Stimulated activated naive CD8-positive, alpha-beta T cell treated with anti-CD3 and anti-CD28 coated beads, Interleukin-15, Interleukin-2, amounts not matched to agents 100 ng/mL and 50 ng/mL, for 24 hours (primary cell): ENCODE measurements at regions not wholly inside any gene's neighbourhood (a gene's known extent, or its start where the extent isn't known, plus 50 kb on each side); places are given as distances from the start of the nearest gene placed in this dataset.
"Not testable (repeated sequence)": the region's sequence is repeated elsewhere in the genome, so short reads cannot be mapped to it uniquely, and the experiment has no call there.

Source experiments
- H3K27ac Mint-ChIP-seq: one replicate; pipeline ENCODE4 v1.8.0; 2021; ENCODE audit warnings: mild to moderate bottlenecking, mixed read lengths
- H3K27me3 Mint-ChIP-seq: one replicate; pipeline ENCODE4 v1.8.0; 2021; ENCODE audit warnings: mixed read lengths
- H3K36me3 Mint-ChIP-seq: one replicate; pipeline ENCODE4 v1.8.0; 2021; ENCODE audit warnings: low read depth, mixed read lengths
- H3K4me1 Mint-ChIP-seq: one replicate; pipeline ENCODE4 v1.8.0; 2021; ENCODE audit warnings: low read depth, mixed read lengths
- H3K4me3 Mint-ChIP-seq: one replicate; pipeline ENCODE4 v1.8.0; 2021; ENCODE audit warnings: mild to moderate bottlenecking, mixed read lengths
- H3K9me3 Mint-ChIP-seq: one replicate; pipeline ENCODE4 v1.8.0; 2021; ENCODE audit warnings: mixed read lengths

DNA sequence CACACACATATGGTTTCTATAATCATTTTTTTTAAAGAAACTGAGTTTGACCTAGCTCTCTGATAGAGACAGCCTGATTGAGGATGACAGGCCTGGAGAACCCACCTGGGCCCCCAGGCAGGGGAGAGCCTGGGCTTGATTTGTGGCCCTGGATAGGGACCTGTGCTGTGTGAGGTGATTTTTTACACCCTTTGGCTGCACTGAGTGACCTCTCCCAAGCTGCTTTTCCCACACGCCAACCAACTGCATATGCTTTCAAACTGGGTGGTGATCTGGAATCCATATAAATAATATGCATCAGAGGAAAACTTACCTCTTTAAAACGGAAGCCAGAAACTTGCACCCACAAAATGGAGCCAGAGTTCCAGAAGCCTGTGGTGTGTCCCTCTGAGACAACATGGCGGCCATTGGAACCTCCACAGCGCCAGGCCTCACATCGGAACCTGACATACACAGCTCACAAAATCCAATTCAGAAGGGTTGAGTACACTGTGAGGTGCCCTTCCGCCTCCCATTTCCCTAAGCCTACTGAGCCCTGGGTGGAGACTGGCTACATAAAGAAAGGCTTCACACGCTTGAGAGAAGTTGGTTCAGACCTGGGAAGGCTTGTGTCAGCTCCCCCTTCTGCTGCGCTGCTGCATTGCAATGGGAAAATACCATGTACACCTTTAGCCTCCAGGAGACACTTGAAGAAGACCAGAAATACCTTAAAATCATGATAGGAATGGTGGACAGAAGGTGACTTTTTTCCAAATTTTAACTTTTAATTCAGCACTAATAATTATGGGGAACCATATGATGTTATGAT, 160.7 kb downstream of the HHIPL2 start:
- no peak overlapping the region for H3K27ac Mint-ChIP-seq
- peaks cover 6% of the 10 kb centered on the region for H3K9me3 Mint-ChIP-seq
- no peaks in the 10 kb centered on the region for H3K36me3 Mint-ChIP-seq
- no peaks in the 10 kb centered on the region for H3K27me3 Mint-ChIP-seq
- no peak overlapping the region for H3K4me3 Mint-ChIP-seq
- no peaks in the 10 kb centered on the region for H3K4me1 Mint-ChIP-seq

DNA sequence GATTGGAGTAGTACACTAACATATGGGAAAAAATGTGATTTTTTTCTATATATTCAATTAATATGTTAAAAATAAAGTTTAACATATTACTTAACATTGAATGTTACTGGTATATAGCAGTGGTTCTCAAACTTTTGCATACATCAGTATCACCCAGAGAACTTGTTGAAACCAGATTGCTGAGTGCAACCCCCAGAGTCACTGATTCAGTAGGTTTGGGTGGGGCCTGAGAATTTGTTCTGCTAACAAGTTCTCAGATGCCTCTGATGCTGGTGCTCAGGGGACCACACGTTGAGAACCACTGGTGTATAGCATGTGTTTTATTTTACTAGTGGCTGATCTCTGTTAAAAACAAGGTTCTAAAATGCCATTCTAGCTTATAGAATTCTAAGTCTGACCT, 161.9 kb downstream of the HHIPL2 start:
- Mint-ChIP-seq H3K4me1 (no peaks in the 10 kb centered on the region), H3K27ac (no peak overlapping the region), H3K9me3 (peaks cover 6% of the 10 kb centered on the region), H3K27me3 (no peaks in the 10 kb centered on the region), H3K4me3 (no peak overlapping the region), H3K36me3 (no peaks in the 10 kb centered on the region)

DNA sequence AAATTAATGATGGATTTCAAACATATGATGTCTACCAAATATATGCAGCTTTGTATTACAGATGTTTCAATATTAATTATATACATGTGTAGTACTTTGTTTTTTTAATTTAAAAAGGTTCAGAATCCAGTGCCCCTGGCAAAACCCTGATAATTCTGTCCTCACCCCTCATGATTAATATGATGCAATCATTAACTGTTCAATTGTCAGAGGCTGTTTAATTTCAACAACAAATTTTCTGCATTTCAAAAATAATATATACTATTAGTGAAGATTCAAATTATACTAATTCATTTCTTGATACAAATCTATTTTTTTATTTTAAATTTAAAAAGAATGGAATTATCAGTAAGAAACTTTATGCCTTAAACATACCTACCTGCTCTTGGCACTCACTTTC, 162.6 kb downstream of the HHIPL2 start:
- Mint-ChIP-seq H3K36me3 (no peaks in the 10 kb centered on the region), H3K4me1 (no peaks in the 10 kb centered on the region), H3K27me3 (no peaks in the 10 kb centered on the region), H3K4me3 (no peak overlapping the region), H3K9me3 (peaks cover 12% of the 10 kb centered on the region), H3K27ac (no peak overlapping the region)

DNA sequence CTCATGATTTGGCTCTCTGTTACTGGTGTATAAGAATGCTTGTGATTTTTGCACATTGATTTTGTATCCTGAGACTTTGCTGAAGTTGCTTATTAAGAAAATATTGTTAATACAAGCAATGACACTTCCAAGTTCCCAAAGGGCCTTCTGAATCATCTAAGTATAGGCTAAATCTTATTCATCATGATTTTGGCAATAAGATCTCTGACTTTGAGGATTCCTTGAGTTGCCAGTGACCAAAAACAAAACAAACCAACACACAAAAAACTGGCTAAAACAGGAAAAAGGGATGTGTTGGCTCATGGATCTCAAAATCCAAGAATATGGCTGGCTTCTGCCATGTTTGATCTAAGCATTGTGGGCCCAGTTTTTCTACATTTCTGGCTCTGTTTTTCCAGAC, 163.4 kb downstream of the HHIPL2 start:
- no peaks in the 10 kb centered on the region for H3K27me3 Mint-ChIP-seq
- no peak overlapping the region for H3K4me3 Mint-ChIP-seq
- peaks cover 5% of the 10 kb centered on the region for H3K36me3 Mint-ChIP-seq

DNA sequence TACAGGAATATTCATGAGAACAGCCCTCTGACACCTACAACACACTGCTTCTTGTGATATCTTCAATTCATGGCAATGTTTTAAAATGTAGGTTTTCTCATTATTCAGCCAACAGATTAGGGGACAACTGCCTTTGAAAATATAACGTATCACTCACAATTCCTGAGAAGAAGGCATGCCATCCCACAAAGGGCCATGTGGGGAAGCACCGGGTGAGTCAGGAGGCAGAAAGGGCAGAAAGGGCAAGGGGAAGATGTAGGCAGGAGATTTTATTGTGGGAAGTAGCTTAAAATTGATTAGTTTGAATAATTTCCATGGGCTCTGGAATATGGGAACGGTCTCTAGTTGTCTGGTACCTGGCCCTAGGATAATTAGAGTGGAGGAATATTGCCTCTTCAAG, 165.7 kb downstream of the HHIPL2 start:
- peaks cover 5% of the 10 kb centered on the region for H3K36me3 Mint-ChIP-seq
- no peaks in the 10 kb centered on the region for H3K27me3 Mint-ChIP-seq
- H3K4me3 Mint-ChIP-seq = no peak overlapping the region
- no peak overlapping the region for H3K27ac Mint-ChIP-seq
- no peaks in the 10 kb centered on the region for H3K4me1 Mint-ChIP-seq
- H3K9me3 Mint-ChIP-seq = peaks cover 13% of the 10 kb centered on the region

More for the DNA sequence above, 163.4 kb downstream of the HHIPL2 start:
- Mint-ChIP-seq H3K27ac (no peak overlapping the region), H3K9me3 (peaks cover 19% of the 10 kb centered on the region), H3K4me1 (no peaks in the 10 kb centered on the region)

DNA sequence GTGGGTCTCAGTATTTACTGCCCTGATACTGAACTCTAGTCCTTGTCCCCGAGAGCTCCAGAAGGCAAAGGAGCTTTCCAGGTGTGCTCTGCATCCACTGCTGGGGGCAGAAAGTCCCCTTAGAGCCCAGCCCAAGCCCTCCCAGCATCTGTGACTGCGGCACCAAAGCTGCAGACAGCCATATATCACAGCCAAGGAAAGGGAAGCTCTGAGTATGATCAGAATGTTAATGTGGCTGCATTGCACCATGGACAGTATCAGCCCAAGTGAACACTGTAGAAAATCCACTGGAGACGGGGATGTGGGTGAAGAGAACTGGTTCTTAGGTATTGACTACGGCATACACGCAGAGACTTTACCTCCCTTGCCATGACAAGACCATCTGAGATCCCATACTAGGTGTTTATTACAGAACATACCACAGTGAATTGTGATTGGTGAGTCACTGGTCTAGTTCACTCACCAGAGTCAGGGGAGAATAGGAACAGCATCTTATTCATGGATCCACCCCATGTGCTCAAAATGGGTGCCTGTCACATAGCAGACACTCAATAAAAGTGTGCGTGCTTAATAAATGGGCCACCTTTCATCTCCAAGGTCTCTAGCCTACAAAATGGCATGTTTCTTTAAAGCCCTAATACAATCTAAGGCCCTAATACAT, 170.3 kb downstream of the HHIPL2 start:
- Mint-ChIP-seq H3K36me3 (peaks cover 5% of the 10 kb centered on the region), H3K4me3 (no peak overlapping the region), H3K27ac (no peak overlapping the region), H3K27me3 (no peaks in the 10 kb centered on the region), H3K4me1 (peaks cover 5% of the 10 kb centered on the region), H3K9me3 (peaks cover 13% of the 10 kb centered on the region)

DNA sequence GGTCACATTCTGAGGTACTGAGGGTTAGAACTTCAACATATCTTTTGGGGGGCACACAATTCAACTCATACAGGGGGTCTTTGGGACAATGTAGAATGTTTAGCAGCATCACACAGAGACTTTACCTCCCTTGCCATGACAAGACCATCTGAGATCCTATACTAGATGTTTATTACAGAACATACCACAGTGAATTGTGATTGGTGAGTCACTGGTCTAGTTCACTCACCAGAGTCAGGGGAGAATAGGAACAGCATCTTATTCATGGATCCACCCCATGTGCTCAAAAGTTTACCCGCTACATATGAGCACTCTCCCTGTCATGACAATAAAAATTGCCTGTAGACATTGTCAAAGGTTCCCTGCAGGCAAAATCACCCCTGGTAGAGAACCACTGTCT, 171.1 kb downstream of the HHIPL2 start:
- H3K4me1 Mint-ChIP-seq, H3K4me3 Mint-ChIP-seq, H3K27me3 Mint-ChIP-seq, H3K36me3 Mint-ChIP-seq, H3K27ac Mint-ChIP-seq: not testable (repeated sequence)
- H3K9me3 Mint-ChIP-seq = peaks cover 13% of the 10 kb centered on the region

DNA sequence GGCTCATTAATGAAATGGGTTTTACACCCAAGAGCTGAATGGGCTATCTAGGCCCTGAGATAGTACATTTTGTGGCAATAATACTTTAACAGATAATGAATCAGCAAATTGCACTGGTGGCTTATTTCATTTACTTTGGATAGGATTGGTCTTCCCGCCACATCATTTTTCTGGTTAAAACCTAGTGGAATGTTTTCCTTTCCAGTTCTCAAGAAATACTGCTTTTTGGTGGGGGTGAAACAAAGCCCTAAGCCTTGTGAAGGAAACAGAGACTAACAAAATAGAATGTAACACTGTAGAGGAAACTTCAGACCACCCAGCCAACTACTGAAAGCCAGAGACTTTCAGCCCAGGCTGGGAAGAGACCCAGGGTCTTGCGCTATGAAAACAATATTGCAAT, 172.2 kb downstream of the HHIPL2 start:
- Mint-ChIP-seq H3K9me3 (peaks cover 10% of the 10 kb centered on the region), H3K27ac (no peak overlapping the region), H3K4me1 (peaks cover 5% of the 10 kb centered on the region), H3K4me3 (no peak overlapping the region), H3K36me3 (peaks cover 5% of the 10 kb centered on the region), H3K27me3 (no peaks in the 10 kb centered on the region)

DNA sequence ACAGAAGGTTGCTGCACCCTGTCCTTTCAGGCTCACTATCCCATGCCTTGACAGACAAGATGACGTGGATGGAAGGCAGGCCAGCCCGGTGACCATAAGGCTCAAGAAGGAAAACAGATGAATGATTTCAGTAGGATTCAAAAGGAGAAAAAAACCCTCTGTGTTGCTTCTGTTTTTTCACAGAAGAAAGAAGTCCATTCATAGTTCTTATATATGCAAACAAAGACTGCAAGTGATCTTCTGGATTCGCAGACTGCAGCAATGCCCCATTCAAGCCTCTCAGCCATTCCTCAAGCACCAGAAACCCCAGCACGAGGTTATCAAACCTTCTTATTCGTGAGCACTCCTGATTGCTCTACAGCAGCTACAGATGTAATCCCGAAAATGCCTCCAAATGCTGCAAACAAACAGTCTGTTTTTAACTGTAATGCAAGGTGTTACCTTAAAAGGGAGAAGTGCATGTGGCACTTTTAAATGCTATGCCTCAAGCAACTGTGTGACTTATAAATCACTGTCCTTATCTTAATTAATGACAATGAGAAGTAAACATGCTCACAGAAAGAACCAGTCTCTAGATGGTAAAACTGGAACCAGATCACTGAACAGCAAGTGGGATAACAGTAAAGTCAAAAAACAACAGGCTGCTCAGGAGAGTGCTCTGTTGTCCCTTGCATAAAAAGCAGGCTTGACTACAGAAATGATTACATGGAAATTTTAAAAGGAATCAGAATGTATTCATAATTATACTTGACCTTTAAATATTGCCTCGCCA, 173.9 kb downstream of the HHIPL2 start:
- H3K36me3 Mint-ChIP-seq = no peaks in the 10 kb centered on the region
- peaks cover 5% of the 10 kb centered on the region for H3K4me1 Mint-ChIP-seq
- H3K4me3 Mint-ChIP-seq = no peak overlapping the region
- no peak overlapping the region for H3K27ac Mint-ChIP-seq
- no peaks in the 10 kb centered on the region for H3K27me3 Mint-ChIP-seq
- no peaks in the 10 kb centered on the region for H3K9me3 Mint-ChIP-seq

DNA sequence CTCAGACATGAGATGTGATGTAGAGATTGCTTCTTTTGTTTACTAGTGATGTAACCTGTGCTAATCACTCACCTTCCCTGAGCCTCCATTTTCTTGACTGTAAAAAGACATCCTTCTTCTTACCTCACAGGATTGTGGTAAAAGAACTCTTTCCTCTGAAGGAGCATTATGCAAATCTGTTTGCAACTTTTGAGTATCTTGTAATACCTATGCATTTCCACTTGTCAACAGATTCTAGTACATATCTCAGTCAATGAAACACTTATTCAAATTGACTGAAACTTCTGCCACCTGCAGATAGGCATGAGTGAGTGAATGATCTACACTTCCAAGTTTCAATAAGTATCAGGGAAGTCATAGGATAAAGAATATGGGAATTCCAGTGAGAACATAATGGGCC, 174.7 kb downstream of the HHIPL2 start:
- Mint-ChIP-seq H3K27me3 (no peaks in the 10 kb centered on the region), H3K9me3 (no peaks in the 10 kb centered on the region), H3K27ac (no peak overlapping the region), H3K4me3 (no peak overlapping the region), H3K4me1 (peaks cover 5% of the 10 kb centered on the region), H3K36me3 (no peaks in the 10 kb centered on the region)

DNA sequence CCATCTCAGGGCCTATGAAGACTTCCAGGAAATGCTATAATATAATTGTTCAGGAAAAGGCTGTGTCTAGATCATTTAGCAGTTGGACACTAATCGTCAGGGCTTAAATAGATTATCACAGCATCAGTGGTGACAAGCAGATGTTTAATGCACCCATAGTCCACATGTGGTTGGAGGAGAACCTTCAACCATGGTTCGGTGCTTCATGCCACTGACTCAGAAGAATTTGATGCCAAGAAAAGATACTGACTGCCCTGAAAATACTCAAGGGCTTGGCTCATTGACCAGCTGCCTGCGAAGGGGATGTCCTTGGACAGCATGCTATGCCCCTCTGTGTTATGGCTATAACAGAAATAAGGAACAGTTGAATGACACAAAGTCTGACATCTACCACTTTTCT, 175.7 kb downstream of the HHIPL2 start:
- no peak overlapping the region for H3K4me3 Mint-ChIP-seq
- H3K27ac Mint-ChIP-seq = no peak overlapping the region
- H3K4me1 Mint-ChIP-seq = peaks cover 5% of the 10 kb centered on the region
- no peaks in the 10 kb centered on the region for H3K36me3 Mint-ChIP-seq
- no peaks in the 10 kb centered on the region for H3K9me3 Mint-ChIP-seq
- no peaks in the 10 kb centered on the region for H3K27me3 Mint-ChIP-seq

DNA sequence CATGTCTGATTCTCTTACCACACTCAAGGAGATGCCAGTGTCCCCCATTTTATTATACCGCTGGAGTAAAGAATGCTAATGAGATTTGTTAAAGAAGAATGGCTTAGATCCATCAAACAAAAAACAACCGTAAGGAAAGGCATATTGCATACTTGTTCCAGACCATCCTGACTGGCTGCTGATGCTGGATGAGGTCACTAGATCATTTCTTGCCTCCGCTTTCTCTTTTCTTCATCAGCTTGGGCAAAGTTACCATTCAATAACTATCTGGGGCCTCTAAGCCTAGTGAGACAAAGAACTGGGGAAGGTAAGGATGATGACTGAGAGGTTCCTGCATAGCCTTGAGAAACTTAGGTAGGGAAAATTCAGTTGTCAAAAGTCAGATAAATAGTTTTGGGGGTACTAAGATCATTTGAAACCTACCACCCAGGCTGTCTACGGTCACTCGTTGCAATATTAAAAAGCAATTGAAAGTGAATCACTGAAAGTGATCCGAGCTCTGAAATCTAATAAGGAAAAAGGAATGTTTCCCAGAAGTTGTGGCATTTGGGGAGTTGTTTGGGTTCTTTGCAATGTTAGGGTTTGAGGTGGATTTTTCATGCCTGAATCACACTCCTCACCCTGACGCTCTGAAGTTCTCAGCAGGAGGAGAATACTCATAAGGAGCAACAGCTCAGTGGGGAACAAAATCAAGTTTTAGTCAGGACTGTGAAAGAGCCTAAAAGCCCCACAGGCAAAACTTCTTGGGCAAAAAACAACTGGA, 176.8 kb downstream of the HHIPL2 start:
- no peak overlapping the region for H3K4me3 Mint-ChIP-seq
- H3K27me3 Mint-ChIP-seq = no peaks in the 10 kb centered on the region
- H3K9me3 Mint-ChIP-seq = no peaks in the 10 kb centered on the region
- H3K4me1 Mint-ChIP-seq = peaks cover 5% of the 10 kb centered on the region
- no peak overlapping the region for H3K27ac Mint-ChIP-seq
- H3K36me3 Mint-ChIP-seq = no peaks in the 10 kb centered on the region

DNA sequence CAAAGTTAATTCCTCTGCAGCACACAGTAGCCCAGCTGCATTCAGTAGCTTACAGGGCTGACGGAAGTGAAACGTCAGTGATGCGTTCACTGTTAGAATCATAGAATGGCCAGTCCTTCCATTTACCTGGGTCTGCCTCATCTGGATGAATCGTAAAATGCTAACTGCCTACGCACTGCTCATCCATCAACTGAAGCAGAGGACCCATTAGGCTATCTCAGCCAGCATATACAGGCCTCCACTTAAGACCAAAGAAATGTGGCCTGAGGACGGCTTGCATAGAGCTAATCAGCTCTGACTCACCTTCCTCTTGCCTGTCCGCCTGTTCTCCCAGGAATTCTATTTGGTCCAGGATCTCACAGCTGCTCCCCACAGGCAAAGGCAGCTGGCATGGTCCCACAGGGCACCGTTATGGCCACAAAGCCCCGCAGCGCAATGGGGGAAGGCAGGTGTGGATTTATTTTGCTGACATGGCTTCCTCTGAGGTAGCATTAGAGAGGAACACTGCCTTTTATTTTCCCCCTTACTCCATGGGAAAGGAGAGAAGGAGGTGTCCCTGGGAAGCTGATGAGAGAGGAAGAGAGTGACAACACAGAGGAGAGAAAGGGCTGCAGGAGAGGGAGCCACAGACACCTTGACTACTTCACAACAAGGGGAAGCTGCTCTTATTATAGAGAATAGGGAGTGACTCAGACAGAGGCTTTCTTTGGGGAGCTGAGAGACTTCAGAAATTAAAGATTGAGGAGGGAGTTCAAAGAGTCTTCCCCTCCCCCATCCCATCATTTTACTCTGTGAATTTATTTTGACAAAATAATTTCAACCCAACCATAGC, 177.6 kb downstream of the HHIPL2 start:
- Mint-ChIP-seq H3K36me3 (no peaks in the 10 kb centered on the region), H3K4me1 (peaks cover 5% of the 10 kb centered on the region), H3K27ac (no peak overlapping the region), H3K27me3 (no peaks in the 10 kb centered on the region), H3K4me3 (no peak overlapping the region), H3K9me3 (no peaks in the 10 kb centered on the region)

DNA sequence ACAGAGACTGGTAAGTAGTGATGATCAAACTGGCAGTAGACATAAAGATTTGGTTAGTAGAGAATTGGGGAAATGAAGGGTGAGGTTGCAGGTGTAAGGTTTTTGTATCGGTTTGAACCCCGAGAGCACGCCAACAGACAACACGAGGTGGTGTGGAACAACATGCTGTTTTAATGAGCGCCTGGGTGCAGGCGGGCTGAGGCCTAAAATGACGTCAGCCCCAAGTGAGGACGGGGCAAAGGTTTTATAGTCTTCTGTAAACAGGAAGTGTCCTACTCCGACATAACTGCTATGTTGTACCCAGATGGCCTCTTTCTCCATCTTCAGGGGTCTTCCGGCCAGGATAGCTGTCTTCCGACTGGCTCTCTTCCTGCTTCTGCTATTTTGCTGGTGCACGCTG, 178.8 kb downstream of the HHIPL2 start:
- H3K9me3 Mint-ChIP-seq = no peaks in the 10 kb centered on the region
- H3K36me3 Mint-ChIP-seq = no peaks in the 10 kb centered on the region
- H3K4me1 Mint-ChIP-seq = peaks cover 4% of the 10 kb centered on the region
- no peaks in the 10 kb centered on the region for H3K27me3 Mint-ChIP-seq
- H3K4me3 Mint-ChIP-seq = no peak overlapping the region
- H3K27ac Mint-ChIP-seq = no peak overlapping the region
